ENCODE measurements at regions not wholly inside any gene's neighbourhood (a gene's known extent, or its start where the extent isn't known, plus 50 kb on each side); places are given as distances from the start of the nearest gene placed in this dataset.

- no peak for TF ChIP-seq TAF1 (IDR thresholded peaks at IDR 0.05; ENCODE audit: low read depth, low read length)
- TF ChIP-seq POU2F2 (IDR thresholded peaks at IDR 0.05; ENCODE audit: low read depth, low read length), result no peak
- TF ChIP-seq PAX5 (IDR thresholded peaks at IDR 0.05; ENCODE audit: insufficient read depth, low read length, severe bottlenecking), result no peak
- TF ChIP-seq SPI1 (IDR thresholded peaks at IDR 0.05; ENCODE audit: low read depth, low read length), result no peak
- TF ChIP-seq POLR2A (IDR thresholded peaks at IDR 0.05; ENCODE audit: low read depth, low read length), result no peak
- no peak for TF ChIP-seq POLR2AphosphoS5 (IDR thresholded peaks at IDR 0.05; ENCODE audit: low read depth, low read length)
- FAIRE-seq (no peak), DNase-seq (ENCODE audit: insufficient read length, low spot score) (no peak)
These were observed 83.5 kb upstream of the CUX1 start for GRCh38 chr7:101733713-101734475.

- no peak for TF ChIP-seq POLR2A (IDR thresholded peaks at IDR 0.05; ENCODE audit: low read depth, low read length)
- no peak for TF ChIP-seq POU2F2 (IDR thresholded peaks at IDR 0.05; ENCODE audit: low read depth, low read length)
- no peak for TF ChIP-seq POLR2AphosphoS5 (IDR thresholded peaks at IDR 0.05; ENCODE audit: low read depth, low read length)
- TF ChIP-seq SPI1 (IDR thresholded peaks at IDR 0.05; ENCODE audit: low read depth, low read length), result no peak
- TF ChIP-seq PAX5 (IDR thresholded peaks at IDR 0.05; ENCODE audit: insufficient read depth, low read length, severe bottlenecking), result no peak
- TF ChIP-seq TAF1 (IDR thresholded peaks at IDR 0.05; ENCODE audit: low read depth, low read length), result no peak
- DNase-seq (ENCODE audit: insufficient read length, low spot score) (no peak), FAIRE-seq (no peak)
These were observed 81.3 kb upstream of the CUX1 start for GRCh38 chr7:101736084-101736483.

GRCh38 chr7:101739775-101740398 lies 77.5 kb upstream of the CUX1 start:
- TF ChIP-seq TAF1 (IDR thresholded peaks at IDR 0.05; ENCODE audit: low read depth, low read length), result no peak
- TF ChIP-seq POLR2A (IDR thresholded peaks at IDR 0.05; ENCODE audit: low read depth, low read length), result no peak
- TF ChIP-seq PAX5 (IDR thresholded peaks at IDR 0.05; ENCODE audit: insufficient read depth, low read length, severe bottlenecking), result no peak
- FAIRE-seq (no peak), DNase-seq (ENCODE audit: insufficient read length, low spot score) (no peak)

- no peak for TF ChIP-seq PAX5 (IDR thresholded peaks at IDR 0.05; ENCODE audit: insufficient read depth, low read length, severe bottlenecking)
- TF ChIP-seq POU2F2 (IDR thresholded peaks at IDR 0.05; ENCODE audit: low read depth, low read length), result no peak
- no peak for TF ChIP-seq POLR2AphosphoS5 (IDR thresholded peaks at IDR 0.05; ENCODE audit: low read depth, low read length)
- TF ChIP-seq TAF1 (IDR thresholded peaks at IDR 0.05; ENCODE audit: low read depth, low read length), result no peak
- no peak for TF ChIP-seq POLR2A (IDR thresholded peaks at IDR 0.05; ENCODE audit: low read depth, low read length)
- no peak for TF ChIP-seq SPI1 (IDR thresholded peaks at IDR 0.05; ENCODE audit: low read depth, low read length)
- DNase-seq (ENCODE audit: insufficient read length, low spot score) (no peak), FAIRE-seq (peak; percentile 75)
These were observed 76.3 kb upstream of the CUX1 start for GRCh38 chr7:101740981-101741725.

- no peak for TF ChIP-seq TAF1 (IDR thresholded peaks at IDR 0.05; ENCODE audit: low read depth, low read length)
- no peak for TF ChIP-seq PAX5 (IDR thresholded peaks at IDR 0.05; ENCODE audit: insufficient read depth, low read length, severe bottlenecking)
- TF ChIP-seq POU2F2 (IDR thresholded peaks at IDR 0.05; ENCODE audit: low read depth, low read length), result no peak
- no peak for TF ChIP-seq POLR2A (IDR thresholded peaks at IDR 0.05; ENCODE audit: low read depth, low read length)
- no peak for TF ChIP-seq POLR2AphosphoS5 (IDR thresholded peaks at IDR 0.05; ENCODE audit: low read depth, low read length)
- no peak for TF ChIP-seq SPI1 (IDR thresholded peaks at IDR 0.05; ENCODE audit: low read depth, low read length)
- DNase-seq (ENCODE audit: insufficient read length, low spot score) (peak; percentile 58), FAIRE-seq (peak; percentile 64)
These were observed 74.0 kb upstream of the CUX1 start for GRCh38 chr7:101743241-101743994.

GRCh38 chr7:101743995-101744360 lies 73.4 kb upstream of the CUX1 start:
- TF ChIP-seq SPI1 (IDR thresholded peaks at IDR 0.05; ENCODE audit: low read depth, low read length), result no peak
- TF ChIP-seq PAX5 (IDR thresholded peaks at IDR 0.05; ENCODE audit: insufficient read depth, low read length, severe bottlenecking), result no peak
- no peak for TF ChIP-seq TAF1 (IDR thresholded peaks at IDR 0.05; ENCODE audit: low read depth, low read length)
- no peak for TF ChIP-seq POLR2A (IDR thresholded peaks at IDR 0.05; ENCODE audit: low read depth, low read length)
- no peak for TF ChIP-seq POU2F2 (IDR thresholded peaks at IDR 0.05; ENCODE audit: low read depth, low read length)
- TF ChIP-seq POLR2AphosphoS5 (IDR thresholded peaks at IDR 0.05; ENCODE audit: low read depth, low read length), result no peak
- FAIRE-seq, result no peak
- DNase-seq (ENCODE audit: insufficient read length, low spot score), result no peak

- TF ChIP-seq TAF1 (IDR thresholded peaks at IDR 0.05; ENCODE audit: low read depth, low read length), result no peak
- no peak for TF ChIP-seq SPI1 (IDR thresholded peaks at IDR 0.05; ENCODE audit: low read depth, low read length)
- TF ChIP-seq POU2F2 (IDR thresholded peaks at IDR 0.05; ENCODE audit: low read depth, low read length), result no peak
- TF ChIP-seq POLR2AphosphoS5 (IDR thresholded peaks at IDR 0.05; ENCODE audit: low read depth, low read length), result no peak
- no peak for TF ChIP-seq POLR2A (IDR thresholded peaks at IDR 0.05; ENCODE audit: low read depth, low read length)
- TF ChIP-seq PAX5 (IDR thresholded peaks at IDR 0.05; ENCODE audit: insufficient read depth, low read length, severe bottlenecking), result no peak
- FAIRE-seq (no peak), DNase-seq (ENCODE audit: insufficient read length, low spot score) (no peak)
These were observed 72.8 kb upstream of the CUX1 start for GRCh38 chr7:101744588-101744987.

- DNase-seq (ENCODE audit: insufficient read length, low spot score) (no peak), FAIRE-seq (peak; percentile 45)
- no peak for TF ChIP-seq PAX5 (IDR thresholded peaks at IDR 0.05; ENCODE audit: insufficient read depth, low read length, severe bottlenecking)
- peak; percentile 96 for TF ChIP-seq SPI1 (IDR thresholded peaks at IDR 0.05; ENCODE audit: low read depth, low read length)
These were observed 71.1 kb upstream of the CUX1 start for GRCh38 chr7:101746314-101746713.
